ENCODE measurements at regions not wholly inside any gene's neighbourhood (a gene's known extent, or its start where the extent isn't known, plus 50 kb on each side); places are given as distances from the start of the nearest gene placed in this dataset.
A peak's percentile ranks its signal among the peaks of the same experiment; 100 is the strongest.

- no peaks in the 10 kb centered on the region for H3K36me3 ChIP-seq
- H3K27ac ChIP-seq, result peak overlapping the region in 2 of 4 donors; percentile 23 to 65
- DNase-seq, result no peak
- no peak overlapping the region for H3K4me3 ChIP-seq
- H3K9me3 ChIP-seq, result no peaks in the 10 kb centered on the region
- H3K4me1 ChIP-seq, result peaks cover 0 to 18% (median 0%) of the 10 kb centered on the region in 3 donors
- no peak for TF ChIP-seq POLR2A (IDR thresholded peaks at IDR 0.05)
- TF ChIP-seq CTCF (IDR thresholded peaks at IDR 0.05), result no peak
- no peaks in the 10 kb centered on the region for H3K27me3 ChIP-seq
- intact Hi-C loops (cut with DNase I), result no loop called here
- 42 to 81% methylated on average over 8 of the region's 8 CpGs for WGBS, 2 donors
Observed at GRCh38 chr13:23505007-23505406, 65.2 kb upstream of the TNFRSF19 start.

GRCh38 chr13:23506071-23506806 is 64.0 kb upstream of the TNFRSF19 start:
- no peak for TF ChIP-seq POLR2A (IDR thresholded peaks at IDR 0.05)
- TF ChIP-seq CTCF (IDR thresholded peaks at IDR 0.05), result no peak
- Histone ChIP-seq H3K27me3 (no peaks in the 10 kb centered on the region), H3K4me1 (peaks cover 0 to 29% (median 0%) of the 10 kb centered on the region in 3 donors), H3K4me3 (no peak overlapping the region), H3K27ac (peak overlapping the region in 3 of 4 donors; percentile 45 to 65 (median 56)), H3K36me3 (no peaks in the 10 kb centered on the region), H3K9me3 (no peaks in the 10 kb centered on the region)
- WGBS, 2 donors, result 35 to 55% methylated on average over 8 of the region's 8 CpGs
- DNase-seq, result no peak
- intact Hi-C loops (cut with DNase I), result no loop called here

- Histone ChIP-seq H3K27ac (peak overlapping the region in 3 of 4 donors; percentile 45 to 65 (median 56)), H3K4me1 (peaks cover 0 to 32% (median 0%) of the 10 kb centered on the region in 3 donors), H3K4me3 (no peak overlapping the region), H3K27me3 (no peaks in the 10 kb centered on the region), H3K36me3 (no peaks in the 10 kb centered on the region), H3K9me3 (no peaks in the 10 kb centered on the region)
- intact Hi-C loops (cut with DNase I), result no loop called here
- DNase-seq, result no peak
- no peak for TF ChIP-seq POLR2A (IDR thresholded peaks at IDR 0.05)
- TF ChIP-seq CTCF (IDR thresholded peaks at IDR 0.05), result no peak
- 74 to 80% methylated on average over 8 to 10 of the region's 11 CpGs for WGBS, 2 donors
Observed at GRCh38 chr13:23506807-23507291, 63.4 kb upstream of the TNFRSF19 start.

GRCh38 chr13:23509781-23510543 is 60.2 kb upstream of the TNFRSF19 start:
- H3K27me3 ChIP-seq, result no peaks in the 10 kb centered on the region
- intact Hi-C loops (cut with DNase I), result no loop called here
- TF ChIP-seq CTCF (IDR thresholded peaks at IDR 0.05), result no peak
- no peak for TF ChIP-seq POLR2A (IDR thresholded peaks at IDR 0.05)
- H3K4me1 ChIP-seq, result peaks cover 0 to 42% (median 0%) of the 10 kb centered on the region in 3 donors
- no peaks in the 10 kb centered on the region for H3K36me3 ChIP-seq
- no peak for DNase-seq
- H3K4me3 ChIP-seq, result no peak overlapping the region
- H3K9me3 ChIP-seq, result no peaks in the 10 kb centered on the region
- WGBS, 2 donors, result 86 to 90% methylated on average over 7 of the region's 7 CpGs
- H3K27ac ChIP-seq, result peak overlapping the region in 2 of 4 donors; percentile 19 to 31

- intact Hi-C loops (cut with DNase I), result no loop called here
Observed at GRCh38 chr13:23510544-23510916, 59.7 kb upstream of the TNFRSF19 start.

More at GRCh38 chr13:23510544-23510916, 59.7 kb upstream of the TNFRSF19 start:
- TF ChIP-seq POLR2A (IDR thresholded peaks at IDR 0.05), result no peak
- Histone ChIP-seq H3K36me3 (no peaks in the 10 kb centered on the region), H3K9me3 (no peaks in the 10 kb centered on the region), H3K27me3 (no peaks in the 10 kb centered on the region), H3K4me1 (peaks cover 0 to 38% (median 0%) of the 10 kb centered on the region in 3 donors), H3K4me3 (no peak overlapping the region), H3K27ac (peak overlapping the region in 2 of 4 donors; percentile 19 to 31)
- no peak for DNase-seq
- 6 to 14% methylated on average over 1 of the region's 1 CpG for WGBS, 2 donors
